ENCODE measurements at regions not wholly inside any gene's neighbourhood (a gene's known extent, or its start where the extent isn't known, plus 50 kb on each side); places are given as distances from the start of the nearest gene placed in this dataset.

GRCh38 chr4:185966549-185966948, 102.4 kb upstream of the TLR3 start:
- Mint-ChIP-seq H3K4me3 (no peak overlapping the region), H3K27ac (peak overlapping the region; percentile 78), H3K27me3 (no peaks in the 10 kb centered on the region), H3K9me3 (peaks cover 3% of the 10 kb centered on the region), H3K36me3 (no peaks in the 10 kb centered on the region), H3K4me1 (peaks cover 16% of the 10 kb centered on the region)
- no peak for ATAC-seq

GRCh38 chr4:185966997-185967775, 101.8 kb upstream of the TLR3 start:
- H3K27me3 Mint-ChIP-seq, result no peaks in the 10 kb centered on the region
- no peaks in the 10 kb centered on the region for H3K36me3 Mint-ChIP-seq
- peaks cover 3% of the 10 kb centered on the region for H3K9me3 Mint-ChIP-seq
- no peak overlapping the region for H3K27ac Mint-ChIP-seq
- peaks cover 16% of the 10 kb centered on the region for H3K4me1 Mint-ChIP-seq
- ATAC-seq, result no peak
- H3K4me3 Mint-ChIP-seq, result no peak overlapping the region

- no peak overlapping the region for H3K27ac Mint-ChIP-seq
- H3K4me1 Mint-ChIP-seq, result peaks cover 16% of the 10 kb centered on the region
- H3K27me3 Mint-ChIP-seq, result peaks cover 5% of the 10 kb centered on the region
- H3K4me3 Mint-ChIP-seq, result no peak overlapping the region
- no peak for ATAC-seq
- H3K9me3 Mint-ChIP-seq, result peaks cover 3% of the 10 kb centered on the region
- no peaks in the 10 kb centered on the region for H3K36me3 Mint-ChIP-seq
Measured at GRCh38 chr4:185969657-185970056, 99.3 kb upstream of the TLR3 start.

- Mint-ChIP-seq H3K9me3 (peaks cover 16% of the 10 kb centered on the region), H3K36me3 (no peaks in the 10 kb centered on the region), H3K27ac (no peak overlapping the region), H3K4me3 (no peak overlapping the region), H3K27me3 (peaks cover 8% of the 10 kb centered on the region), H3K4me1 (no peaks in the 10 kb centered on the region)
- no peak for ATAC-seq
Measured at GRCh38 chr4:185987961-185988627, 80.9 kb upstream of the TLR3 start.

- H3K9me3 Mint-ChIP-seq, result no peaks in the 10 kb centered on the region
- ATAC-seq, result no peak
Measured at GRCh38 chr4:185991770-185992169, 77.2 kb upstream of the TLR3 start.

GRCh38 chr4:185992585-185992984, 76.4 kb upstream of the TLR3 start:
- no peaks in the 10 kb centered on the region for H3K4me1 Mint-ChIP-seq
- H3K9me3 Mint-ChIP-seq, result no peaks in the 10 kb centered on the region
- H3K4me3 Mint-ChIP-seq, result no peak overlapping the region
- H3K36me3 Mint-ChIP-seq, result no peaks in the 10 kb centered on the region
- no peak for ATAC-seq
- no peak overlapping the region for H3K27ac Mint-ChIP-seq
- H3K27me3 Mint-ChIP-seq, result peaks cover 16% of the 10 kb centered on the region

More at GRCh38 chr4:185991770-185992169, 77.2 kb upstream of the TLR3 start:
- H3K4me1 Mint-ChIP-seq, result no peaks in the 10 kb centered on the region
- H3K36me3 Mint-ChIP-seq, result no peaks in the 10 kb centered on the region
- no peak overlapping the region for H3K27ac Mint-ChIP-seq
- H3K27me3 Mint-ChIP-seq, result peaks cover 16% of the 10 kb centered on the region
- no peak overlapping the region for H3K4me3 Mint-ChIP-seq

- ATAC-seq, result no peak
- Mint-ChIP-seq H3K36me3 (no peaks in the 10 kb centered on the region), H3K9me3 (no peaks in the 10 kb centered on the region), H3K4me3 (no peak overlapping the region), H3K27me3 (peaks cover 16% of the 10 kb centered on the region), H3K27ac (no peak overlapping the region), H3K4me1 (no peaks in the 10 kb centered on the region)
Measured at GRCh38 chr4:185993328-185993973, 75.5 kb upstream of the TLR3 start.

- Mint-ChIP-seq H3K27me3 (peaks cover 10% of the 10 kb centered on the region), H3K4me3 (no peak overlapping the region), H3K4me1 (no peaks in the 10 kb centered on the region), H3K27ac (no peak overlapping the region), H3K36me3 (no peaks in the 10 kb centered on the region), H3K9me3 (no peaks in the 10 kb centered on the region)
- no peak for ATAC-seq
Measured at GRCh38 chr4:185994750-185995149, 74.2 kb upstream of the TLR3 start.

GRCh38 chr4:185995665-185996064, 73.3 kb upstream of the TLR3 start:
- Mint-ChIP-seq H3K27ac (no peak overlapping the region), H3K9me3 (no peaks in the 10 kb centered on the region), H3K4me3 (no peak overlapping the region), H3K4me1 (no peaks in the 10 kb centered on the region), H3K27me3 (peaks cover 8% of the 10 kb centered on the region), H3K36me3 (no peaks in the 10 kb centered on the region)
- no peak for ATAC-seq

GRCh38 chr4:185997296-185997695, 71.7 kb upstream of the TLR3 start:
- Mint-ChIP-seq H3K4me3 (no peak overlapping the region), H3K27me3 (peaks cover 8% of the 10 kb centered on the region), H3K27ac (no peak overlapping the region), H3K9me3 (no peaks in the 10 kb centered on the region), H3K4me1 (no peaks in the 10 kb centered on the region), H3K36me3 (no peaks in the 10 kb centered on the region)
- ATAC-seq, result no peak

- no peak for ATAC-seq
- H3K4me3 Mint-ChIP-seq, result no peak overlapping the region
- peaks cover 8% of the 10 kb centered on the region for H3K27me3 Mint-ChIP-seq
- H3K36me3 Mint-ChIP-seq, result no peaks in the 10 kb centered on the region
- H3K4me1 Mint-ChIP-seq, result no peaks in the 10 kb centered on the region
- H3K27ac Mint-ChIP-seq, result no peak overlapping the region
- no peaks in the 10 kb centered on the region for H3K9me3 Mint-ChIP-seq
Measured at GRCh38 chr4:185998791-185999190, 70.2 kb upstream of the TLR3 start.

- no peak for ATAC-seq
- H3K4me3 Mint-ChIP-seq, result no peak overlapping the region
Measured at GRCh38 chr4:185999207-185999606, 69.7 kb upstream of the TLR3 start.

GRCh38 chr4:186002853-186003252, 66.1 kb upstream of the TLR3 start:
- ATAC-seq, result no peak
- H3K4me3 Mint-ChIP-seq, result no peak overlapping the region
- H3K9me3 Mint-ChIP-seq, result no peaks in the 10 kb centered on the region
- H3K27me3 Mint-ChIP-seq, result no peaks in the 10 kb centered on the region
- H3K4me1 Mint-ChIP-seq, result no peaks in the 10 kb centered on the region
- no peaks in the 10 kb centered on the region for H3K36me3 Mint-ChIP-seq
- H3K27ac Mint-ChIP-seq, result no peak overlapping the region

More at GRCh38 chr4:185999207-185999606, 69.7 kb upstream of the TLR3 start:
- H3K27ac Mint-ChIP-seq, result no peak overlapping the region
- no peaks in the 10 kb centered on the region for H3K9me3 Mint-ChIP-seq
- H3K27me3 Mint-ChIP-seq, result peaks cover 5% of the 10 kb centered on the region
- H3K36me3 Mint-ChIP-seq, result no peaks in the 10 kb centered on the region
- H3K4me1 Mint-ChIP-seq, result no peaks in the 10 kb centered on the region

- H3K36me3 Mint-ChIP-seq, result no peaks in the 10 kb centered on the region
- no peak for ATAC-seq
- H3K27ac Mint-ChIP-seq, result no peak overlapping the region
- H3K4me1 Mint-ChIP-seq, result no peaks in the 10 kb centered on the region
- H3K4me3 Mint-ChIP-seq, result no peak overlapping the region
- H3K27me3 Mint-ChIP-seq, result peaks cover 9% of the 10 kb centered on the region
- no peaks in the 10 kb centered on the region for H3K9me3 Mint-ChIP-seq
Measured at GRCh38 chr4:186003746-186004145, 65.2 kb upstream of the TLR3 start.

GRCh38 chr4:186008057-186008456, 60.9 kb upstream of the TLR3 start:
- H3K27ac Mint-ChIP-seq, result no peak overlapping the region

More at GRCh38 chr4:186008057-186008456, 60.9 kb upstream of the TLR3 start:
- Mint-ChIP-seq H3K4me1 (no peaks in the 10 kb centered on the region), H3K9me3 (no peaks in the 10 kb centered on the region), H3K4me3 (no peak overlapping the region), H3K36me3 (no peaks in the 10 kb centered on the region), H3K27me3 (peaks cover 33% of the 10 kb centered on the region)
- ATAC-seq, result no peak

Measured in stimulated activated memory B cell treated with anti-CD40 and anti-IgM and Interleukin-4, amounts not matched to agents 10 μg/mL and 1 μg/mL and 100 μg/mL, for 72 hours (primary cell).